ENCODE measurements at regions not wholly inside any gene's neighbourhood (a gene's known extent, or its start where the extent isn't known, plus 50 kb on each side); places are given as distances from the start of the nearest gene placed in this dataset.

- DNase-seq, result no peak
These were observed 488.3 kb downstream of the FOXO1 start for GRCh38 chr13:40178130-40178529.

- DNase-seq, result no peak
These were observed 486.8 kb downstream of the FOXO1 start for GRCh38 chr13:40179445-40180281.

DNA sequence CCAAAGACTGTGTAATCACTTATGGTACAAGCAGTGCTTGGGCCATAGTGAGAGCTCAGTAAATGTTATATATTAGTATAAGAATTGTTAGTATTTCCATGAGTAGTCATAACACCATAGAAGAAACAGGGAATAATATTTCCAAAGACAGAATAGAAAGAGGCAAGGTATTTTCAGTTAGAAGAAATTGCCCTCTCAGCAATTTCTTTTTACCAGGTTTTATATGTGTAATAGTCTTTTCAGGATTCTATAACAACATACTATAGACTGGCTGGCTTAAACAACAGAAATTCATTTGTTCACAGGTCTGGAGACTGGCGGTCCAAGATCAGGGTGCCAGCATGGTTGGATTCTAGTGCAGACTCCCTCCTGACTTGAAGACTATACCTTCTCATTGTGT lies 485.7 kb downstream of the FOXO1 start:
- DNase-seq, result no peak

DNA sequence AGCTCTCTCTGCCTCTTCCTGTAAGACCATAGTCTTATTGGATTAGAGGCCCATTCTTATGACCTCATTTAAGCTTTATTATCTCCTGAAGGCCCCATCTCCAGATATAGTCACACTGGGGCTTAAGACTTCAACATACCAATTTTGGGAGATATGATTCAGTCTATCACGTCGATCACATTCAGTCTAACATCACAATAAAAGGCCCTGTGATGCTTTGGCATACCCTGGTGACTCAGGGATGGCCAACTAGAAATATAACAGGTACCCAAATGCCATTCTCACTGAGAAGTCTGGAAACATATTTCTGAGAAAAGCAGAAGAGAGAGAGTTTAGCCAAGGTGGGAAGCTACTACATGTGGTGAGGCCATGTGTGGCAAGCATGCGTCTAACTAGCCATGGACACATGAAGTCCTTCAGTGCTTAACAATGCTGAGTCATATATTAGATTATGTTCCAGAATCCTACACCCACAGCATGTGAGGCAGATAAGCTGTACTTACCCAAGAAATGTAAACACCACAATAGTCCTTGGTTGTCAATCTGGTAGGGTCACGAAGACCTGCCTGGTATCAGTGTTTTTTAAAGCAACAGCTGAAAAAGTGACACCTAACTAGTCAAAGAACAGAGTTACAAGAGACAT lies 485.1 kb downstream of the FOXO1 start:
- DNase-seq, result no peak

DNA sequence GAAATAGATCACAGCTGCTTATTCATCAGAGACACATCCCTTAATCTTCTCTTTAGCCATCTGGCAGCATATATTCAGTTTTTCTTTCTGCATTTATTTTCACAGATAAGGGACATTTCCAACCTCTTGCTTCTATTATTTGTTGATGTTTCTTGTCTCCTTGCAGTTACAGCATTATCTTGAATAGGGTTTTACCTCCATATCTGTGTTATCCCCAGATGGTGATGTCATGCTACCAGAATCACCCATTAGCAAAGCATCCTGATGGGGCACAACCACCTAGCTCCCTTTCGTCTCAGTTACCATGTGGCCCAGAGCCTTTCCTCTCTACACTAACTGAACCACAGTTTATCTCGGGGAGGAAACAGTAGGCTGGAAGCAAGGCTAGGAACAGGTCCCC lies 483.9 kb downstream of the FOXO1 start:
- no peak for DNase-seq

- DNase-seq, result no peak
These were observed 481.0 kb downstream of the FOXO1 start for GRCh38 chr13:40185414-40185813.

DNA sequence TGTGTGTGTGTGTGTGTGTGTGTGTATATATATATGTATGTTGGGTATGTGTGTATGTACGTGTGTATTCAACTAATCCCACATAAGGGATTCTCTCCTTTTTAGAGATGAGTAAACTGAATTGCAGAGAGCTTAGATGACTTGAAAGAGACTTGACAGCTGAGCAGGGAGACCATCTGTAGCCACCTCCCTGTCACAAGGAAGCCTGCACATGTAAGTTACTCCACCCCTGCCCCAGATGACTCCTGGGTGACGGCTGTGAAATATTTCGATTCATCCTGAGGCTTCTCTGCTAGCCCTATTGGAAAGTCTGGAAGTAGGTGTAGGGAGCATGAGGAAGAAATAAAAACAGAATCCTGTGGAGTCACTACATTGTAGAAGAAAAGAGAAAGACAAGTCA lies 480.4 kb downstream of the FOXO1 start:
- DNase-seq, result no peak

DNA sequence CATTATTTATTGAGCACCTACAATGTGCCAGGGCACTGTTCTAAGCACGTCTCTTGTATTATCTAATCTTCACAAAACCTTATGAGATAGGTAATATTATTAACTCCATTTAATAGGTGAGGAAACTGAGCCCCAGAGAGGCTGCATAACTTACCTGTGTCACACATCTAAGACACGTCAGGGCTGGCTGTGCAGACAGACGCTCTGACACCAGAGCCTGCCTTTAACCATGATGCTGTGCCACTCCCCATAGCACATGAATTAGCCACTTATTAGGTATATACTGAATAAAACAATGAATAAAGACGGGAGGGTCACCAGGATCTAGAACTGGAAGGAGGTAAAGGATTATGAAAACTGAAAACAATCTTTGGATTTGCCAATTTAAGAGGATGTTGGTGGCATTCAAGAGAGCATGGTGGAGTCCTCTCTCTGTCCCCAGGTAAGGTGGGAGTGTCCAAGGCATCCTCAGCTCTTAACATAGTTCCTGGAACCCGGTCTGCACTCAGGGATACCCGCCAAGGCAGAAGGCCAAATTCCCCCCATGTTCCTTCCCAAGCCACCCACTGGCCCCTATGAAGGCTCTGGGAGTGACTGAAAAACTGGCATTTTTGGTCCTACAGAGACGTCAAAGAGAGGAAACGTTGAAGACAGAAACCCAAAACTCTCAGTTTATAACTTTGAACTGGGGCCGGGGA lies 479.7 kb downstream of the FOXO1 start:
- no peak for DNase-seq

DNA sequence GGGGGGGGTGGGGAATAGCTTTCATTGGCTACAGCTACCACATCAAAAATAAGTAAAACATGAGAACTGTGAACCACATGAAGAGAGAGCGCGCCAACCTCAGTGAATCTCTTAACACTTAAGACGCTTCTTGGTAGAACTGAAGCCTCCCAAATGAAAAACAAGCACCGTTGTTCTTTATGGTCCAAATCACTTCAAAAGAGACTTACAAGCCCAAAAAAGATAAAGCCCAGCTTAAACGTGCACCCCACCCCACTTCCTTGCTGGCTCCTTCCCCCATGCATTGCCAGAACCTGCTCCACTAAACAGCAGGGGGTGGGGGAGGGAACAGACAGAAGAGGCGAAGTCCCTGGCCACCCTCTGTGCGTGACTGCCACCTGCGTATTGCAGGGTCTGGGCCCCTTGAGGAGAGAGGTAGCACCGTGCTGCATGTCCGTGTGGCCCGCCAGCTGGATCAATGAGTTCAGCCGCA lies 479.1 kb downstream of the FOXO1 start:
- no peak for DNase-seq

DNA sequence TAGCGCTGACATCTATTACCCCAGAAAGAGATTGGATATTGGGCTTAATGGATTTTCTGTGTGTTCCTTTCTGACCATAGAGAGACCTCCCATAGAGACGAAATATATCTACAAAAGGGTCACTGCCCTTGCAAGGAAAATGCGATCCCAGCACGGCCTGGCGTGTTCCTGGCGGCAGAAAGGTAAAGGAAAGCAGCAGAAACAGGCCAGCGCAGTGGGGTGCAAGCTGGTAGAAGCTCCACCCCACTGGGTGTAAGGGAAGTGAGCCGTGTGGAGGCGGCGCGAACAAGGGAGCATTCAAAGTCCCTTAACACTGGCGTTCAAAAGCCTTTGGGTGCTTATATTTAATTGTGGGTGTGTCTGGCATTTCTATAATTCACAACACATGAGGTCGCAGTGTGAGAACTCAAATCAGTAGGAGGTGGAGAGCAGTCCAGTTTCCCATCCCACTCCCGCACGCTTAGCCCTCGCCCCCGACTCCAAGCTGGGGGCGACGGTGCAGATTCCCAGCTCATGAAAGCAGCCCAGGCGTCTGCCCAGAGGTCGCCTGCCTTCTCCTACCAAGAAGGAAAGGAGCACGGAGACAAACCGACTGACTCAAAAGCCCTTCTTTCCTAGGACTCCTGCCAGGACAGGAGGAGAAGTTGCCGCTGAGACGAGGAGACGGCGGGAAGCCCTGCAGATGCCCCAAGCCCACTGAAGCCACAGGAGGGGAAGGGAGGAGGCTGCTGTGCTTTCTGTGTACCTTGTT lies 478.4 kb downstream of the FOXO1 start:
- DNase-seq, result no peak

- DNase-seq, result no peak
These were observed 477.0 kb downstream of the FOXO1 start for GRCh38 chr13:40189426-40189825.

DNA sequence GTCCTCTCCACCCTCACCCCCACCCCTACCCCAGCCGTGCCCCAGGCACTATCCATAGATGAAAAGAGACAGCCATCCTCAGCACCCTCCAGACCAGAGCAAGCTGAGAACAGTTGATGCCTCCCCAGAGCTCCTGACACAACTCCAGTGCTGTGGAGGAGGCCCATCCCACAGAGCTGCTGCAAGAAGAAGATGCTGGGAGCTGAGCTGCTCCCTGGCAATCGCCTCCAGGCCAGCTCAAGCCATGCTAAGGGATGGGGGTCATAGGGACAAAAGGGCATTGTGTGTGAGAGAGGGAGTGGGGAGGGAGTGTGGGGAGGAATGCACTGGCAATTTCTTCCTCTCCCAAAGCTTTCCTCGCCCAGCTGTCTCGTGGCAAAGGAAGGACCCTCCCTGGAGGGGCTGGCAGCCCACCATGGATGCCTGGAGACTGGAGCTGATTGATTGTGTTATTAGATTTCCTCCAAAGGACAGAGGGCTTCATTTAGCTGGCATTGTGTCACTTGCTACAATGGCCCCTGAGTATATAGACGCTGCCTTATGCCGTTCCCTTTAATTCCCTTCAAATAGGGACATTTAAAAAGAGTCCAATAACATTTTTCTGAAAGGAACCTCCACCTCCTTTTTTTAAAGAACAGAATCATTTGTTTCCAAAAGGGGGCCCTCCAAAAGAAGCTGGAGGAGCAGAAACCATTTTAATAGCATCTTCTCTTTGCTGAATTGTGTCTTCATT lies 476.4 kb downstream of the FOXO1 start:
- DNase-seq, result no peak

- DNase-seq, result no peak
These were observed 475.8 kb downstream of the FOXO1 start for GRCh38 chr13:40190641-40191100.

DNA sequence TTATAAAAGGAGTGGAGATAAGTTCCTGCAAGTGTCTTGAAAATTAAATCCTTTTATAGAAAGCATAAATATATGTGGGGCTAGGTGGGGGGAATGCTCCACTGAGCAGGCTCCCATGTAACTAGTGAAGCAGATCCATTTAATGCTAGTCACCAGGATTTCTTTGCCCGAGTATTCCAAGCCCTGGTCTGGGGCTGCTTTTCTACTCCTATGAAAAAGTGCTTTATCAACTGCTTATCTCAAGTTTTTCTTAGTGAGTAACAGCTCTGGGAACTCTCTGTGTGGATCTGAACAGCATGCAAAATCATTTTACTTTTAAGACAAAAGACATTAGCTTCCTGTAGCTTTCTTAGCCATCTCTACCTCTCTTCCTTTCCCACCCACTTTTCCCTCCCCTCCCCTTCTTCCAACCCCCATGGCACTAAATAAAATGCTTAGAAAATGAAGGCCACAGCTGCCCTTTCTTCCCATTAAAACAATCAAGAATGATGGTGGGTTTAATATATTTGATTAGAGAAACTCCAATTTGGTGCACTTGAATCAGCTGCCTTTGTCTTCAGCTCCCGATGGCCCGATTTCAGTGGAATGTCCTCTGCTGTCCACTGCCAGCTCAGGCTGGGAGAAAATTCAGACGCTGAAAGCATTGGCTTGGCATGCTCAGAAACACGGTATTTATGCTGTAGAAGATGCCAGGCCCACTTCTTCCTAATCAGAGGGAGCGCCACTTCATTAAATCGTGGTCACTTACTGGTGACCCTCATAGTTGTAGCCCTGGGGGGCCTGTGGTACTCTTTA lies 475.1 kb downstream of the FOXO1 start:
- DNase-seq, result no peak

- no peak for DNase-seq
These were observed 474.0 kb downstream of the FOXO1 start for GRCh38 chr13:40192452-40192851.

DNA sequence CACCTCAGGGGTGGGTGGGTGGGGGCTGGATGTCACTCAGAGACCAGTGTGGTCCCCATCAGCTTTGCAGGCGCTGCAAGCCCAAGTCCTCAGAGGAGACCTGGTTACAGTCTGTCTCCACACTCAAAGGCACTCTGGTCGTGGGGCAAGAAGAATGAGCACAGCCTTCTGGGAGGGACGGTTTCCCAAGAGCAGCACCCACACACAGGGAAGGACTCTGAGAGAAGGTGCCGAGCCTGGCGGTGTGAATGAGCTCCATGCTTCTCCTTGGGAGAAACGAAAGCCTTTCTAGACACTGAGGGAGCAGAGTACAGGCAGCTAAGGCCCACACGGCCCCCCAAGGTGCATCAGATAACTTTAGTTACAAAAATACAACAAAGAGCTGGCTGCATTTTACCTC lies 473.6 kb downstream of the FOXO1 start:
- DNase-seq, result no peak

DNA sequence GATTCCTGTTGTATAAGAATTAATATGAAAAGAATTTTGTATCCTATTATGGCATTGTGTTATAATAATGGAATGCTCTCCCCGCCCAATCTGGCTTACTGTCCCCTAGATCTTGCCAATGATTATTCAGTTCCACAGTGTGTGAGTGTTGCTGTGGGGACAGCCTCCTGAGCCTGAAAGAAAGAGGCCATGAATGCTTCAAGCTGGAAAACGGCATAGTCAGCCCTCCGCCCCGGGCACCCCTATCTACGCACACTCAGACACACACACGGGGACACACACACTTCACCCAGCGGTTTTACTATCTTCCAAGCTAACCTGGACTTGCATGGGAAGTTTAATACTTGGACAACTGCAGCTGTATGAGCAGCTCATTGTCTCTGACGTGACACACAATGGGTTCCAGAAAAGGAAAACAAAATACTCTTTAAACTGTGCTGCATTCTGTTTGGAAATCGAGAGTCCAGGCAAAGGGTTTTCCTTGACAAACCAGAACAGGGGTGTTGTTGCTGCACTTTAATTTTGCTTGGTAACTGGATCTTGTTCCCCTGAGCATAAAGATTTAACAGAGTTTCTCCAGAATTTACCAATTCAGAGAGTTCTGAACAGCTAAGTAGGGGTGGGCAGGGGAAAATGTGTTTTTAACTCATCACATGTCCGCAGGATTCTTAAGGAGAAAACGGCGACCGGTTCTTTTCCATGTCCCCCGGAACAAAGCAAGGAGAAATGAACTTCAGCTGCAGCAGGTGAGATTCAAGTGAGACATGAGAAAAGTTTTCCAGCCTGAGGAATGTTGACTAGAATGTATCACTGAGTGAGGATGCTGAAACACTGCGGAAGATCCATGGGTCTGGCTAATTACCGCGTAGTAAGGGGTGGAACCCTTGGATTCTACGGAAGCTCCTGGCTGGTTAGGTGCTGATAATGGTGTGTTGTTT lies 472.9 kb downstream of the FOXO1 start:
- no peak for DNase-seq

DNA sequence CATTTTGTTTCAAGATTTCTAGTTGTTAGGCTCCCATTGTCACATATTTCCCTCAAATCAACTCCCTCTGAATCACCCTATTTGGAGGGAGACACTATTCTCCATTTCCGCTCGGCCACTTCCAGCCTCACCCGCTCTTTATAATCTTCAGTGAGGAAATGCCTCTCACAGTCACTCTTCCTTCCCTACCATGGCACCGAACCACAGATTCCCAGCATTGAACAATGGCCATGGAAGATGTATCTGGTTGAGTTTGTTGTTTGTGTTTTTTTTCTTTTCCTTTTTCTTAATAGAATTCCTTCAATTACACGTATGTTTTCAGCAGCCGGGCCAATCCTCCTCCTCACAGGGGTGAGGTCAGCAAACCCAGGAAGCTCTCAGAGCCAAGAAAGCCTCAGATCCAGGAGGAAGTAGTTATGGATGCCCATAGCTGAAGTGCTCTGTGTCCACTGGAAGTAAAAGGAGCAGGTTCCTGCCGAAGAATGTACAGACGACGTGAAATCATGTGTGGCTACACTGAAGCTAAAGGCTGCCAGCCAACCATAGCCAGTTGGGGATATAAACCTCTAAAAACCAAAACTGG lies 472.1 kb downstream of the FOXO1 start:
- no peak for DNase-seq

DNA sequence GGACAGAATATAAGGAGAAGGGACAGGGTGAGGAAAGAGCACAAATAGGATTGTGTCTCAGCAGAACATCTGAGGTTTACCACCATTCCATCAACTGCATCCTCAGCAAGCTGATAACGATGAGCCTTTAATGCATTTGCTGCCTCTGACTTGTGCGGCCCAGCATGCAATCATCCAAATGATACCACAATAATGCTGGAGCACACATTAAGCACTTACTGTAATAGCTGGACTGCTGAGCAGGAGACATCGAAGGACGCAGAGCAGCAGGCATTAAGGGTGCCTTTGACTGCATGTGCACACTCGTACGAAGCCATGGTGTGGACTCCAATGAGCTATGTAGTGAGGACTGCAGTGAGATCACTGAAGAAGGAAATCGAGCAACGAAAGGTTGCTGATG lies 469.4 kb downstream of the FOXO1 start:
- DNase-seq, result no peak

All from NCI-H187 treated with DMSO at 0.1 percent for 48 hours (cell line).